B cell (primary cell): ENCODE measurements at regions not wholly inside any gene's neighbourhood (a gene's known extent, or its start where the extent isn't known, plus 50 kb on each side); places are given as distances from the start of the nearest gene placed in this dataset.
"Not testable (repeated sequence)": the region's sequence is repeated elsewhere in the genome, so short reads cannot be mapped to it uniquely, and the experiment has no call there.

Experiments used
- EZH2 ChIP-seq: IDR thresholded peaks from 2 replicates; pipeline ENCODE4 v1.6.1; 2012; ENCODE audit warnings: borderline replicate concordance, low read depth, mild to moderate bottlenecking, moderate library complexity, low read length; ENCODE audit not compliant: insufficient read depth, poor library complexity, severe bottlenecking
- TF ChIP-seq, protein P1 (sequence below): fragments of 200-600 bp; IDR thresholded peaks from one replicate; pipeline ENCODE4 v1.8.0; 2022; ENCODE audit warnings: antibody characterized with exemption, mild to moderate bottlenecking

DNA sequence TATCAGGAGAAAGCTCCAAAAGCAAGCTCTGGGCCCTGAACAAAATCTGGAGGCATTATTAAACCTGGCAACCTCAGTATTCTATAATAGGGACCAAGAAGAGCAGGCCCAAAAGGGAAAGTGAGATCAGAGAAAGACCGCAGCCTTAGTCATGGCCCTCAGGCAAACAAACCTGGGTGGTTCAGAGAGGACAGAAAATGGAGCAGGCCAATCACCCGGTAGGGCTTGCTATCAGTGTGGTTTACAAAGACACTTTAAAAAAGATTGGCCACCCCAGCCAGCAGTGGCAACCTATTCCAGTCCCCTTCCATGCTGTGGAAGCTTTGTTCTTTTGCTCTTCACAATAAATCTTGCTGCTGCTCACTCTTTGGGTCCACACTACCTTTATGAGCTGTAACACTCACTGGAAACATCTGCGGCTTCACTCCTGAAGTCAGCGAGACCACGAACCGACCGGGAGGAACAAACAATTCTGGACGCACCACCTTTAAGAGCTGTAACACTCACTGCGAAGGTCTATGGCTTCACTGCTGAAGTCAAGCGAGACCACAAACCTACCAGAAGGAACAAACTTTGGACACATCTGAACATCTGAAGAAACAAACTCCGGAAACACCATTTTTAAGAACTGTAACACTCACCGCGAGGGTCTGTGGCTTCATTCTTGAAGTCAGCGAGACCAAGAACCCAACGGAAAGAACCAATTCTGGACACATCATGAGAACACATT is 1821.2 kb upstream of the PCDH20 start:
- TF ChIP-seq, protein P1, sequence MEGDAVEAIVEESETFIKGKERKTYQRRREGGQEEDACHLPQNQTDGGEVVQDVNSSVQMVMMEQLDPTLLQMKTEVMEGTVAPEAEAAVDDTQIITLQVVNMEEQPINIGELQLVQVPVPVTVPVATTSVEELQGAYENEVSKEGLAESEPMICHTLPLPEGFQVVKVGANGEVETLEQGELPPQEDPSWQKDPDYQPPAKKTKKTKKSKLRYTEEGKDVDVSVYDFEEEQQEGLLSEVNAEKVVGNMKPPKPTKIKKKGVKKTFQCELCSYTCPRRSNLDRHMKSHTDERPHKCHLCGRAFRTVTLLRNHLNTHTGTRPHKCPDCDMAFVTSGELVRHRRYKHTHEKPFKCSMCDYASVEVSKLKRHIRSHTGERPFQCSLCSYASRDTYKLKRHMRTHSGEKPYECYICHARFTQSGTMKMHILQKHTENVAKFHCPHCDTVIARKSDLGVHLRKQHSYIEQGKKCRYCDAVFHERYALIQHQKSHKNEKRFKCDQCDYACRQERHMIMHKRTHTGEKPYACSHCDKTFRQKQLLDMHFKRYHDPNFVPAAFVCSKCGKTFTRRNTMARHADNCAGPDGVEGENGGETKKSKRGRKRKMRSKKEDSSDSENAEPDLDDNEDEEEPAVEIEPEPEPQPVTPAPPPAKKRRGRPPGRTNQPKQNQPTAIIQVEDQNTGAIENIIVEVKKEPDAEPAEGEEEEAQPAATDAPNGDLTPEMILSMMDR: not testable (repeated sequence)
- TF ChIP-seq EZH2: not testable (repeated sequence)
